IgD-negative memory B cell (primary cell): ENCODE measurements at regions not wholly inside any gene's neighbourhood (a gene's known extent, or its start where the extent isn't known, plus 50 kb on each side); places are given as distances from the start of the nearest gene placed in this dataset.

Experiments used
- H3K27ac Mint-ChIP-seq, 3 donors: one replicate each; pipeline ENCODE4 v1.8.0; 2020 to 2022; ENCODE audit warnings: mild to moderate bottlenecking in 3 of 3, mixed read lengths in 3 of 3, moderate library complexity in 1 of 3
- H3K27me3 Mint-ChIP-seq: one replicate; pipeline ENCODE4 v1.8.0; 2021; ENCODE audit warnings: mixed read lengths
- H3K36me3 Mint-ChIP-seq: one replicate; pipeline ENCODE4 v1.8.0; 2020; ENCODE audit warnings: mild to moderate bottlenecking, mixed read lengths
- H3K4me1 Mint-ChIP-seq, 3 donors: one replicate each; pipeline ENCODE4 v1.8.0; 2020 to 2022; ENCODE audit warnings: mixed read lengths in 3 of 3, mild to moderate bottlenecking in 1 of 3
- H3K4me3 Mint-ChIP-seq, 4 donors: one replicate each; pipeline ENCODE4 v1.8.0; 2020 to 2022; ENCODE audit warnings: mild to moderate bottlenecking in 4 of 4, mixed read lengths in 4 of 4, moderate library complexity in 3 of 4
- H3K9me3 Mint-ChIP-seq, 3 donors: one replicate each; pipeline ENCODE4 v1.8.0; 2020 to 2021; ENCODE audit warnings: mixed read lengths in 3 of 3, mild to moderate bottlenecking in 1 of 3

GRCh38 chr1:4960336-4960735 is 305.9 kb downstream of the AJAP1 start:
- peaks cover under 1 to 4% (median 2%) of the 10 kb centered on the region in 3 donors for H3K9me3 Mint-ChIP-seq
- H3K36me3 Mint-ChIP-seq, result no peaks in the 10 kb centered on the region
- no peak overlapping the region for H3K27ac Mint-ChIP-seq
- peaks cover 2% of the 10 kb centered on the region for H3K27me3 Mint-ChIP-seq
- H3K4me3 Mint-ChIP-seq, result no peak overlapping the region
- no peaks in the 10 kb centered on the region for H3K4me1 Mint-ChIP-seq

DNA sequence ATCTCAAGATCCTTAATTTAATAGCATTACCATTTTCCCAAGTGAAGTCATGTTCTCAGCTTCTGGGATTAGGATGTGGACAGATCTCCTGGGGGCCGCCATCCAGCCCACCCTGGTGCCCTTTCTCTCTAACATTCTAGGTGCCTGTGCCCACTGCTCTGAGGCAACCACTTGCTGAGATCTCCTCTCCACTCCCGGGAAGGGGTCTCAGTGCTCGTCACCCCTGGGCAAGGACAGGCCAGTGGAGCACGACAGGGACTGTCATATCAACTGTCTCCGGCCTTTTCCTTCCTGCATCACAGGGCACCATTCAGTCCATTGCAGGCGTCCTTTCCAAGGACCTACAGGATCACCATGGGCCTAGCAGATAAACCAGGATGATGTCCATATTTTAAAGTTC is 304.8 kb downstream of the AJAP1 start:
- Mint-ChIP-seq H3K27me3 (peaks cover 2% of the 10 kb centered on the region), H3K36me3 (no peaks in the 10 kb centered on the region), H3K27ac (no peak overlapping the region), H3K4me1 (no peaks in the 10 kb centered on the region), H3K4me3 (peak overlapping the region in 1 of 4 donors; percentile 74), H3K9me3 (peaks cover 4 to 12% (median 9%) of the 10 kb centered on the region in 3 donors)

GRCh38 chr1:4957027-4957426 is 302.6 kb downstream of the AJAP1 start:
- H3K36me3 Mint-ChIP-seq, result no peaks in the 10 kb centered on the region

DNA sequence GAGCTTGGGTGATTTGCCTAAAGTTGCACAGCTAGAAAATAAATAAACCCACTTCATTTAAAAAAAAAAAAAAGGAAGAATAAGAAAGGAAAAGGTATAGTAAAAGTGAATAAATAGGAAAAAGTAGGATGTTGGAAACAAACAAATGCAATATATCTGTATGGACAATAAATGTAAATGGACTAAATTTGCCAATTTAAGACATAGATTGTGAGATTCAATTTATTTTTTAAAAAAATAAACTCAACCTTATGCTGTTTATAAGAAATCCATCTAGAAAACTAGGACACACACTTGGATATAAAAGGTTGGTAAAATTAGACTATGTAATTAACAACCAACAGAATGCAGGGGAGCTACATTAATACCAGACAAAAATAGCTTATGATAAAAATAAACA is 300.0 kb downstream of the AJAP1 start:
- Mint-ChIP-seq H3K4me3 (no peak overlapping the region), H3K27ac (no peak overlapping the region), H3K27me3 (peaks cover 2% of the 10 kb centered on the region), H3K4me1 (no peaks in the 10 kb centered on the region), H3K36me3 (no peaks in the 10 kb centered on the region), H3K9me3 (peaks cover 7 to 33% (median 18%) of the 10 kb centered on the region in 3 donors)

More at GRCh38 chr1:4957027-4957426, 302.6 kb downstream of the AJAP1 start:
- Mint-ChIP-seq H3K9me3 (peaks cover 8 to 29% (median 17%) of the 10 kb centered on the region in 3 donors), H3K27ac (no peak overlapping the region), H3K27me3 (peaks cover 2% of the 10 kb centered on the region), H3K4me3 (no peak overlapping the region), H3K4me1 (no peaks in the 10 kb centered on the region)

- H3K27ac Mint-ChIP-seq, result no peak overlapping the region
- H3K4me3 Mint-ChIP-seq, result no peak overlapping the region
- no peaks in the 10 kb centered on the region for H3K36me3 Mint-ChIP-seq
Observed at GRCh38 chr1:4951601-4952000, 297.2 kb downstream of the AJAP1 start.

GRCh38 chr1:4946343-4946742 is 291.9 kb downstream of the AJAP1 start:
- Mint-ChIP-seq H3K9me3 (peaks cover 0 to 3% (median 2%) of the 10 kb centered on the region in 3 donors), H3K27me3 (peaks cover 3% of the 10 kb centered on the region), H3K27ac (no peak overlapping the region), H3K4me3 (no peak overlapping the region), H3K36me3 (no peaks in the 10 kb centered on the region), H3K4me1 (no peaks in the 10 kb centered on the region)

More at GRCh38 chr1:4951601-4952000, 297.2 kb downstream of the AJAP1 start:
- Mint-ChIP-seq H3K4me1 (no peaks in the 10 kb centered on the region), H3K27me3 (peaks cover 3% of the 10 kb centered on the region), H3K9me3 (peaks cover 7 to 33% (median 18%) of the 10 kb centered on the region in 3 donors)

DNA sequence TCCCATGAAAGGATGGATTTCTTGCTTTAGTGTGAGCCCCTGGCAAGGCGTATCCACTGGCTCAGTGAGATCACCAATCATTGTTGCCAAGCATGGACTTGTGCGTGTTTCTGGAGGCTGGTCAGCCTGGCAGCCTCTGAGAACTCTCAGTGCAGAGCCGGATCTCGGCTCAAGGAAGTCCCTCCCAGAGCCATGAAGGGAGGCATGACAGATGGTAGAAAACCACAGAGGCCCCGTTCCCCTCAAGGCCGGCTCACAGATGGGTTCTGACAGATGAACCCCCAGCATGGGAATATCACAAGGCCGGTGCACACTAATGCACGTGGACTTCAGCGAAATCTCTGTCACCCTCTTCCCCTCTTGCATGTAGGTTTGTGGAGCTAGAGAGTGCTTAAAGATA is 290.5 kb downstream of the AJAP1 start:
- Mint-ChIP-seq H3K36me3 (no peaks in the 10 kb centered on the region), H3K4me1 (no peaks in the 10 kb centered on the region), H3K9me3 (peaks cover 0 to 3% (median 0%) of the 10 kb centered on the region in 3 donors), H3K4me3 (no peak overlapping the region), H3K27me3 (peaks cover 3% of the 10 kb centered on the region), H3K27ac (no peak overlapping the region)

- H3K36me3 Mint-ChIP-seq, result no peaks in the 10 kb centered on the region
- no peak overlapping the region for H3K27ac Mint-ChIP-seq
- peaks cover 3% of the 10 kb centered on the region for H3K27me3 Mint-ChIP-seq
Observed at GRCh38 chr1:4944072-4944471, 289.7 kb downstream of the AJAP1 start.

GRCh38 chr1:4939266-4939665 is 284.9 kb downstream of the AJAP1 start:
- peaks cover 0 to 1% (median 0%) of the 10 kb centered on the region in 3 donors for H3K4me1 Mint-ChIP-seq
- H3K27ac Mint-ChIP-seq, result no peak overlapping the region
- no peak overlapping the region for H3K4me3 Mint-ChIP-seq
- H3K9me3 Mint-ChIP-seq, result peaks cover 0 to 9% (median 2%) of the 10 kb centered on the region in 3 donors
- H3K27me3 Mint-ChIP-seq, result no peaks in the 10 kb centered on the region
- H3K36me3 Mint-ChIP-seq, result no peaks in the 10 kb centered on the region

More at GRCh38 chr1:4944072-4944471, 289.7 kb downstream of the AJAP1 start:
- Mint-ChIP-seq H3K4me3 (no peak overlapping the region), H3K9me3 (peaks cover 0 to 8% (median 6%) of the 10 kb centered on the region in 3 donors), H3K4me1 (no peaks in the 10 kb centered on the region)

DNA sequence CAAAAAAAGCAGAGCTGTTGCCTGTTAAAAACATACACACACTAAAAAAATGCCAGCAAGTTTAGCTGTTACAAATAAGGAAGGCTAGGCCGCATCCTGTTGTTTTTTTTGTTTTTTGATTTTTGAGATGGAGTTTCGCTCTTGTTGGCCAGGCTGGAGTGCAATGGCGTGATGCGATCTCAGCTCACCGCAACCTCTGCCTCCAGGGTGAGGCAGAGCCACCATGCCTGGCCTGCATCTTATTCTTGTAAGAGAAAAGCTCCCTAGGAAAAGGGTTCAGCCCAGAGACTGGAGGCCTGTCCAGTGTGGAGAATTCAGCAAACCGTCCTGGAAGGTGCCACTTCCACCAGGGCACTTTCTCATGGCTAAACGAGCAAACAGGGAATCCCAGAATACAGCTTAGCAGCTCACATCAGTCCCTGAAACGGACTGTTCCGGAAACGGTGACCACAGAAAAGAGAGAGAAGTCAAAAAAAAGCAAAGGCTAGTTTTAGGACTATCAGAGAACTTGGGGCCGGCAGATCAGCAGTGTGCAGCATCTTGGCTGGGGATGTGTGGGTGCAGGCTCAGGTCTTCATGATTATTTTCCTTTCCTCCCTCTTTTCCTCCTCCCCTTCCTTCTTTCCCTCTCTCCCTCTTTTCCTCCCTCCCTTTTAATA is 283.6 kb downstream of the AJAP1 start:
- Mint-ChIP-seq H3K4me3 (no peak overlapping the region), H3K27me3 (no peaks in the 10 kb centered on the region), H3K36me3 (no peaks in the 10 kb centered on the region), H3K27ac (no peak overlapping the region), H3K4me1 (peaks cover 0 to 1% (median 0%) of the 10 kb centered on the region in 3 donors), H3K9me3 (peaks cover 0 to 9% (median 2%) of the 10 kb centered on the region in 3 donors)

DNA sequence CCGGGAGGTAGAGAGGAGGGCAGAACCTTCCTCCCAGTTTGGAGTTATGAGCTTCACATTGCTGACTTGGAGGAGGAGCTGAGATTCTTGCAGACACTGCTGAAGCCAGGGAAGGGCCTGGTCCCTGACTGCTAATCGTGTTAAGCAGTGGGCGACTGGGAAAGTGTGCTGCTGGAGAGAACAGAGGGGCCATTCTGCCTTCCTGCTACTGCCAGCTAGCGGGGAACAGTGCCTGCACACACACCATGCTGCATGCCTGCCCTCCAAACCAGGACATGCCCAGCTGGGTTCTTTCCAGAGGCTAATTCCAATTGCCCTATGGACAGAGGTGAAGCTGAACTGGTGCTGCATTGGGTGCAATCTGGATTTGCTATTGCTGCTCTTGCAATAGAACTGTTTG is 281.4 kb downstream of the AJAP1 start:
- H3K27me3 Mint-ChIP-seq, result no peaks in the 10 kb centered on the region
- peaks cover 2% of the 10 kb centered on the region for H3K36me3 Mint-ChIP-seq
- H3K4me1 Mint-ChIP-seq, result peaks cover 0 to 1% (median 0%) of the 10 kb centered on the region in 3 donors
- no peak overlapping the region for H3K27ac Mint-ChIP-seq
- no peak overlapping the region for H3K4me3 Mint-ChIP-seq
- peaks cover 0 to 9% (median 2%) of the 10 kb centered on the region in 3 donors for H3K9me3 Mint-ChIP-seq

DNA sequence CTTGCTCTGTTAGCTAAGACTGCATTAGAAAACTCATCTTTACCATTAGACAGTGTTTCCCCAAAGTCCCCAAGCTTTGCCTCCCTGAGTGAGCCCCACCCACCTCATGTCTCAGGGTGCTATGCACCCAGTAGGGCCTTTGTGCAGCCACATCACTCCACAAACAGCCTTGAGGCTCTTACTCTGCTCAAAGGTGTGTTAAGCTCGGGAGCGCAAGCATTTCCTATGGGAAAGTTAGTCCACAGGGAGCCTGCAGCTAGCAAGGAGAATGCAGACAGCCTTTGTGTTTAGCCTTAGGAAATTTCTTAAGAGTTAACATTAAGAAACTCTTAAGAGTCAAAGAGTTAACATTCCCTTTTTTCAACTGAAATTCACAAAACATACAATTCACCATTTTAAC is 278.8 kb downstream of the AJAP1 start:
- Mint-ChIP-seq H3K9me3 (no peaks in the 10 kb centered on the region), H3K27ac (no peak overlapping the region), H3K36me3 (peaks cover 2% of the 10 kb centered on the region), H3K27me3 (no peaks in the 10 kb centered on the region), H3K4me3 (no peak overlapping the region), H3K4me1 (no peaks in the 10 kb centered on the region)

DNA sequence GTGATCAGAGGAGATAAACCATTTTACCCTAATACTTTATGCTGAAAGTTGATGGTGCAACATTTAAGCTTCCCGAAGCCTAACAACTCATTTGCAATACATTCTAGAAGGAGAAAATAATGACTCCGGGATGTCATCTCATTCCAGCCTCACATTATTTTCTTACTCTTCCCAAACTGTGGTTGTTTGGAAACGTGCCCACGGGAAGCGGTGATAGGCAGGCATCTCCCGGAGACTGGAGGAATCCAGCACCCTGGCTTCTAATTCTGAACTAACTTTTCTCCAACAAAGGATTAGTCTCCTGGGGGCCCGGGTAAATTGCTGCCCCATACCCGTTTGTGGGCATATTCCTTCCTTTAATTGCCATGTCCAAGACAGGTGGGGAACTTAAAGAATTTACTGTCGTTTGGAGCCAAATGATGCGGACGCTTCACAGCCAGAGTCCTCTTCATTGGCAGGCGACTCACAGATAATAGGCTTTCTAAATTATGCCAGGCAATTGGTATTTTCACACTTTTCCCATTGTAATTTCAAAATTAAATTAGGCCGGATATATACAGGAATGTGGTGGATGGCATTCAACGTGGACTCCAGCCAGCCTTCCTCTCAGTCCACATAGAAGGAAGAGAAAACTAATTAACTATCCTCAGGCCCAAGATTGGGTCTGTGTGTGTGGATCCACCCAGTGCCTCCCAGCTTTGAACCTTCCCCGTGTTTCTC is 278.1 kb downstream of the AJAP1 start:
- no peaks in the 10 kb centered on the region for H3K27me3 Mint-ChIP-seq
- no peaks in the 10 kb centered on the region for H3K4me1 Mint-ChIP-seq
- no peak overlapping the region for H3K4me3 Mint-ChIP-seq
- no peak overlapping the region for H3K27ac Mint-ChIP-seq
- no peaks in the 10 kb centered on the region for H3K9me3 Mint-ChIP-seq
- peaks cover 2% of the 10 kb centered on the region for H3K36me3 Mint-ChIP-seq

DNA sequence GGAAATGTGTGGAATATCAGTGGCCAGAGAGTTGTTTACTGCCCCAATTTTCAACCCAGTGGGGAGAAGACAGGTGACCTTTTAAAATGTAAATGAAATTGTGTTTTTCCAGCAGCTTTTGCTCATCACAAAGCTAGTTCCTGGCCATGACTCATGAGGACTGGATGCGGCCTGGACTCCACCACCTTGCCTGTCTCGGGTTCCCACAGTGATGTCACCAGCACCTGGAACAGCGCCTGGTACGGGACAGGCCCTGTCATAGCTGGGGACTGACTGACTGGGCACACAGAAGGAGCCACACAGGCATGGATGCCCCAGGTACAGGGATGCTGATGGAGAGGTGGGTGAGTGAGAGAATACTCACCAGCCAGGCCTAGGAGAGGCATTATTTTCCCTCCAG is 277.1 kb downstream of the AJAP1 start:
- no peak overlapping the region for H3K27ac Mint-ChIP-seq
- peaks cover 2% of the 10 kb centered on the region for H3K36me3 Mint-ChIP-seq
- no peak overlapping the region for H3K4me3 Mint-ChIP-seq
- H3K4me1 Mint-ChIP-seq, result no peaks in the 10 kb centered on the region
- no peaks in the 10 kb centered on the region for H3K9me3 Mint-ChIP-seq
- no peaks in the 10 kb centered on the region for H3K27me3 Mint-ChIP-seq

DNA sequence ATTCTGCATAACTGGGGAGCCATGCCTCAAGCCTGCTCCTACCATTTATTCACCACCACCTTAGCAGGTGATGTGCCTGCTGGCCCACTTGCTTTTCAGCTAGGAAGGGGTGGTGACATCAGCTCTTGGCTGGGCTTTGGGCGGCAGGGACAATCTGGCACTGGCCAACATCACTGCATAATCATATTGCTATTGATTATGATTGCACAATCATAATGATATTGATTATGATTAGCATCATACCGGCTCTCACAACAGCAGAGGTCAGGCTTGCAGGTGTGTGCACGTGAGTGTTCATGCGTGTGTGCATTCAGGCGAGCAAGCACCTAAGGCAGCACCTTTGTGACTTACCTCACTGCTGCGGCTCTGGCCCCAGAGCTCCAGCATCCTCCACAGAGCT is 273.8 kb downstream of the AJAP1 start:
- Mint-ChIP-seq H3K27ac (no peak overlapping the region), H3K4me3 (no peak overlapping the region), H3K9me3 (no peaks in the 10 kb centered on the region)

More for the DNA sequence above, 273.8 kb downstream of the AJAP1 start:
- peaks cover 2% of the 10 kb centered on the region for H3K36me3 Mint-ChIP-seq
- H3K4me1 Mint-ChIP-seq, result peaks cover 0 to 1% (median 0%) of the 10 kb centered on the region in 3 donors
- H3K27me3 Mint-ChIP-seq, result no peaks in the 10 kb centered on the region
